GM19035 (cell line): ENCODE measurements at regions not wholly inside any gene's neighbourhood (a gene's known extent, or its start where the extent isn't known, plus 50 kb on each side); places are given as distances from the start of the nearest gene placed in this dataset.

ENCODE experiments used
- ATAC-seq: cut with Tn5 transposase; IDR thresholded peaks from one replicate; pipeline ENCODE4 v1.9.1; 2021; ENCODE audit not compliant: unreplicated experiment

DNA sequence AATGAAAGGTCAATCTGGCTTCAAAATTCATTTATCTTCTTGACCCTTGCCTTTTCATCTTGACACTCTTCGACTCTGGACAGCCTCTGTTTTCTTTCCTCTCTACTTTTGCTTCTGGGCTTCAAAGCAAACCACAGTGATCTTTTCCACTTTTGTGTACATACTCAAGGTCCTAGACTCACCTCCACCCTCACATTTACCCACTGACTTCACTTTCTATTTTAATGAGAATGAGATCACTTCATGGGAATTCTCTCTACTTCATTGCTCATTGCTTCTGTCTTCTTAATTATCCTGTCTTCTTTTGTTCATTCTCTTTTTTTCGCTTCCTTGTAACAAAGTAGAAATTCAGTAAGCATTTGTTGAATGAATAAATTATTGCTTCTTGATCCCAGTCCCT, 330.1 kb upstream of the HAND2 start:
- ATAC-seq, result no peak

- ATAC-seq, result no peak
Observed at GRCh38 chr4:173859091-173859713, 329.2 kb upstream of the HAND2 start.

DNA sequence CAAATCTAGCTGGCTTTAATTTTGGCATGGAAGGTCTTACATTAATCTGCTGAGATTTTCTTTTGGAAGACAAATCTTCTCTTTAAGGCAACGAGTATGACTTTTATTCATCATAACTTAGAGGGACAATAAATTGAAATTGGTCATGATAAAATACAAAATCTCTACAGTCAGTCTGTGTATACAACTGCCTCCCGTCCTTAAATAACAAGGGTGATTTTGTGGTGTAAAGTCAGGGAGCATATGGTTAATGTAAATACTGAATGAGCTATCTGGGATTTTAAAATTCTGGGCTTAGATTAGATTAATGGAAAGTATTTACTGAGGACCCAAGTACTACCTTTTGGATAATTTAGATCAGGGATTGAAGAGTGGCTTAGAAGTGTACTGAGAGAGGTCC, 328.4 kb upstream of the HAND2 start:
- no peak for ATAC-seq

- no peak for ATAC-seq
Observed at GRCh38 chr4:173857828-173858227, 327.8 kb upstream of the HAND2 start.

- no peak for ATAC-seq
Observed at GRCh38 chr4:173855015-173855414, 325.0 kb upstream of the HAND2 start.

- no peak for ATAC-seq
Observed at GRCh38 chr4:173852775-173853174, 322.7 kb upstream of the HAND2 start.

GRCh38 chr4:173845580-173845979, 315.6 kb upstream of the HAND2 start:
- no peak for ATAC-seq

- ATAC-seq, result no peak
Observed at GRCh38 chr4:173839865-173840264, 309.8 kb upstream of the HAND2 start.

- no peak for ATAC-seq
Observed at GRCh38 chr4:173837517-173837916, 307.5 kb upstream of the HAND2 start.

DNA sequence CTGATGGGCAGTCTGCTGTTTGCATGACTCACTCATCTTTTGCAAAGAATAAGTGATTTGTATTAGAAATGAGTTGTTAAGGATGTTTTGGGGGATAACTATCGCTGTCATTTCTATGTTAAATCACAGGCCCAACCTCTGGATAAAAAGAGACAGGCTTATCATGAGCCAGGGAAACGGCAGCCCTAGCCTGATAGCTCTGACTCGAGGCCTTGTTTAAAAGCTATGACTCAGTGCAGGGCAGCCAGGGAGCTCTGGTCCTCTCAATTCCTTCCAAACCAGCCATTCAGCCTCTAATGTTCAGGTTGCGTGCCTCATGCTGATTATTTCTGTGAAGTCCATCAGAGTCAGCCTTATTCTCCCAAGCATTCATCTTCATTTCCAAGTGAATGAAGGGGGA, 305.9 kb upstream of the HAND2 start:
- no peak for ATAC-seq

DNA sequence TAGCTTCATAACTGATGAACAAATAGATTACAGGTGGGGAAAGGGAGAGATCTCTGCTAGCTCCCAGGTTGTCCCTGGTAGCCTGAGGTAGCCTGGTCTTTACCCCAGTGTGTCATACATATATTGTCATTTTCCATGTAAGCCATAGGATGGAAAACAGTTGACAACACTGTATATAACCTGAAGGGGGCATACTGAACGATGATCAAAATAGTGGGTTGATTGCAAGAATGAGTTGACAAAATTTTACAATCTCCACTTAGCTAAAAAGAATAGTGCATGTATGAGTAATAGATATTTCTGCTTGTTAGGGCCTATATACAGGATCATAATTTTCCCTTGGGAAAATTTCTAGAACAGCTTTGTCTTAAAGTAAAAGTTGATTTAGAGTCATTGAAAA, 304.1 kb upstream of the HAND2 start:
- ATAC-seq, result no peak

GRCh38 chr4:173829565-173829964, 299.5 kb upstream of the HAND2 start:
- ATAC-seq, result no peak

DNA sequence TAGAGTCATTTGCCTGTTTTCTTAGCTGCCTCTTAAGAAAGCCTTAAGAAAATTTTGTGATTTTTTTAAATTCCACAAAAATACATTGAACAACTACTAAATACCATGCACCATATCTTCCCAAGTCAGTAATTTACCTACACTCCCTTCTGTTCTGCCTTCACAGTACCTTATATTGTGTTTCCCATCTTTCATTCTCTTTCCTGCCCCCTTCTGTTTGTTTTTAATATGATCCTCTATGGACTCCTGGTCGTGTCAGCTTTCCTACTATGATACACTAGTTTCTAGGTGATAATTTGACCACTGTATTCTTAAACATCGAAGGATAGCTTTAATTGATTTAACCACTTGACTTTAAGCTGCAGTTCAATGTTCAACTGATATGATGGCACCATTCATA, 297.7 kb upstream of the HAND2 start:
- ATAC-seq, result no peak

- ATAC-seq, result no peak
Observed at GRCh38 chr4:173821876-173822275, 291.8 kb upstream of the HAND2 start.

GRCh38 chr4:173821036-173821435, 291.0 kb upstream of the HAND2 start:
- ATAC-seq, result no peak

DNA sequence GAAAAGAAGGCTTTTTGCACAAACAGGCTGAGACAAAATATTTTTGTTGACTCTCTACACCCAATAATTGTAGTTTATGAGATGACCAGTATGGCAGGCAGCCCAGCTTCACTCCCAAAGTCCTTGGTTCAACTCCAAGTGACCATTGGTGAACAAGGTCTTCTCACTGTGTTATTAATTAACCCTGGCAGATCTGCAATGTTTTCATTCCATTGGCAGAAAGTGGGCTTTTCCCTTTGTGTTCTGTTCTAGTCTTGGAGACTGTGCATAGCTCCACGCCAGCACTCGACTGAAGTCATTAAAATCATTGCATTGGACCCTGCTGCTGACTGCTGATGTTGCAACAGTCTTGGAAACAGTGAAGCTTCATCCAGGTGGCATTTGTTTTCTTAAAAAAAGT, 277.3 kb upstream of the HAND2 start:
- no peak for ATAC-seq

GRCh38 chr4:173805884-173806283, 275.9 kb upstream of the HAND2 start:
- no peak for ATAC-seq

GRCh38 chr4:173802662-173803022, 272.6 kb upstream of the HAND2 start:
- no peak for ATAC-seq

DNA sequence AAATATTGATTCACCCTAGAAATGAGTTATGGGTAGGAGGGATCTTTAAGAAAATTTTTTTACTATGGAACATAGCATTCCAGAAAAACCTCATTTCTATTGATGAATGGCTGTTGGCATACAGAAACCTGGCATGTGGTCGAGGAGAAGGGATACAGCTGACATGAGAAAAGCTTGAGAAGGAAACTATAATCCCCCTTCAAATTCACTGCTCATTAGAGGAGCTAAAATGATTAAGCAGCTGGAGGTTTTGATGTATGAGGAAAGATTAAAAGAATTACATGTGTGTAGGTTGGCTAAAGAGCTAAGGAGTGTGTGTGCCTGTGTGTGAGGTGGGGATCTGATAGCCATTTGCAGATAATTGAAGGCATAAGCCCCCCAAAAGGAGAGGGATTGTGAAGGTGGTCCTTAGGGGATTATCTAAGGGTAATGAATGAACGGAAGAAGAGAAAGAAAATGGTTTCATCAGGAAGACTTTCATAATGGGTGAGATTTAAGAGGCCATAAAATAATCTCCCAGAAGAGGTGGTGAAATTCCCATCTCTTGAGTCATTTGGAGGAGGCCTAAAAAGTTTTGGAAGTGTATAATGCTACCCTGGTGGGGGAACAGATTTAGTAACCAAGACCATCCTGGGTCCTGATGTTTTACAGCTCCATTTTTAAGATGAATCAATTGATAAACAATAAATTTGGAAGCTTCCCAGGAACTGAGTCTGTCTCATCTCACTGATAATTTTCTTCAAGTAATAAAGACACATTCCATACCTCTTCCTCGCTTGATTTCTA, 272.0 kb upstream of the HAND2 start:
- no peak for ATAC-seq

DNA sequence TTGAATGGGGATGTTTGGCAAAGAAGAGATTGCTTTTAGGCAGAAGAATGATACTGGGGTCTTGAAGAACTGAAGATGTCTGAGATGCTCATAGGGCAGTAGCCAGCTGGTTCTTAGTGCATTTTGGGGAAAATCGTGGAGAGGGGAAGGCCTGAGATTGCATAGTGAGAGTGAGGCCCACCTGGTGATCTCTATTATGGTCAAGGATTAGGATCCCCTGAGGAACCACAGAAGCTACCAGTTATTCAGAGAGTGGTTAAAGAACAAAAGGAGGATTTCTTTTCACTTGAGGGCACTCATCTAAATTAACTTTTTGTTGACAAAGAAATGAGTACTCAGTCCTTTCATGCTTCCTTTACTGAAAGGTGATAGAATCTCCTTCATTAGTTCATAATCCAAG, 271.3 kb upstream of the HAND2 start:
- ATAC-seq, result no peak

- no peak for ATAC-seq
Observed at GRCh38 chr4:173797296-173797695, 267.3 kb upstream of the HAND2 start.

GRCh38 chr4:173794662-173795061, 264.6 kb upstream of the HAND2 start:
- ATAC-seq, result no peak

GRCh38 chr4:173793937-173794510, 264.0 kb upstream of the HAND2 start:
- no peak for ATAC-seq
